Osteocyte (in vitro differentiated cells): ENCODE measurements at regions not wholly inside any gene's neighbourhood (a gene's known extent, or its start where the extent isn't known, plus 50 kb on each side); places are given as distances from the start of the nearest gene placed in this dataset.

Source experiments
- DNase-seq: peaks from one replicate; pipeline ENCODE4 v3.0.0; 2021; ENCODE audit warnings: mixed read lengths; ENCODE audit not compliant: unreplicated experiment; ENCODE audit errors: extremely low spot score
- H3K27ac Mint-ChIP-seq: one replicate; pipeline ENCODE4 v1.8.0; 2021; ENCODE audit warnings: mild to moderate bottlenecking, mixed read lengths; ENCODE audit not compliant: unreplicated experiment
- H3K27me3 Mint-ChIP-seq: one replicate; pipeline ENCODE4 v1.8.0; 2021; ENCODE audit warnings: mixed read lengths; ENCODE audit not compliant: unreplicated experiment
- H3K36me3 Mint-ChIP-seq: one replicate; pipeline ENCODE4 v1.8.0; 2021; ENCODE audit warnings: mixed read lengths; ENCODE audit not compliant: unreplicated experiment
- H3K4me1 Mint-ChIP-seq: one replicate; pipeline ENCODE4 v1.8.0; 2021; ENCODE audit warnings: mixed read lengths; ENCODE audit not compliant: unreplicated experiment
- H3K4me3 Mint-ChIP-seq: one replicate; pipeline ENCODE4 v1.8.0; 2021; ENCODE audit warnings: mild to moderate bottlenecking, moderate library complexity, mixed read lengths; ENCODE audit not compliant: unreplicated experiment
- H3K9me3 Mint-ChIP-seq: one replicate; pipeline ENCODE4 v1.8.0; 2021; ENCODE audit warnings: mixed read lengths; ENCODE audit not compliant: unreplicated experiment
- CTCF ChIP-seq: fragments of 200-600 bp; sonication (generic); IDR thresholded peaks from 2 replicates; pipeline ENCODE4 v1.5.0; 2021; ENCODE audit warnings: antibody characterized with exemption, mild to moderate bottlenecking, moderate library complexity

- H3K4me1 Mint-ChIP-seq, result no peaks in the 10 kb centered on the region
- H3K9me3 Mint-ChIP-seq, result peaks cover 32% of the 10 kb centered on the region
- H3K36me3 Mint-ChIP-seq, result no peaks in the 10 kb centered on the region
- H3K27me3 Mint-ChIP-seq, result no peaks in the 10 kb centered on the region
- DNase-seq, result no peak
- no peak for TF ChIP-seq CTCF
- H3K4me3 Mint-ChIP-seq, result no peak overlapping the region
- H3K27ac Mint-ChIP-seq, result no peak overlapping the region
Observed at GRCh38 chr1:14064649-14065442, 364.9 kb downstream of the PRDM2 start.

GRCh38 chr1:14065486-14065885 lies 365.5 kb downstream of the PRDM2 start:
- no peak for DNase-seq
- Mint-ChIP-seq H3K4me3 (no peak overlapping the region), H3K27me3 (no peaks in the 10 kb centered on the region), H3K36me3 (no peaks in the 10 kb centered on the region), H3K9me3 (peaks cover 32% of the 10 kb centered on the region), H3K27ac (no peak overlapping the region), H3K4me1 (no peaks in the 10 kb centered on the region)
- no peak for TF ChIP-seq CTCF

GRCh38 chr1:14067036-14067435 lies 367.0 kb downstream of the PRDM2 start:
- Mint-ChIP-seq H3K27me3 (no peaks in the 10 kb centered on the region), H3K27ac (no peak overlapping the region), H3K4me3 (no peak overlapping the region), H3K4me1 (no peaks in the 10 kb centered on the region), H3K36me3 (no peaks in the 10 kb centered on the region), H3K9me3 (peaks cover 28% of the 10 kb centered on the region)
- DNase-seq, result no peak
- TF ChIP-seq CTCF, result no peak

- H3K4me1 Mint-ChIP-seq, result no peaks in the 10 kb centered on the region
- peaks cover 28% of the 10 kb centered on the region for H3K9me3 Mint-ChIP-seq
- no peak overlapping the region for H3K4me3 Mint-ChIP-seq
Observed at GRCh38 chr1:14067711-14068110, 367.7 kb downstream of the PRDM2 start.

More at GRCh38 chr1:14067711-14068110, 367.7 kb downstream of the PRDM2 start:
- no peak for DNase-seq
- no peaks in the 10 kb centered on the region for H3K36me3 Mint-ChIP-seq
- no peaks in the 10 kb centered on the region for H3K27me3 Mint-ChIP-seq
- no peak overlapping the region for H3K27ac Mint-ChIP-seq
- no peak for TF ChIP-seq CTCF
